Smooth muscle cell (in vitro differentiated cells): ENCODE measurements at regions not wholly inside any gene's neighbourhood (a gene's known extent, or its start where the extent isn't known, plus 50 kb on each side); places are given as distances from the start of the nearest gene placed in this dataset.

Source experiments
- DNase-seq: peaks from one replicate; lab custom pipeline; 2025; ENCODE audit not compliant: unreplicated experiment; lab: John Stamatoyannopoulos, UW
- H2AFZ ChIP-seq: fragments of 200-600 bp; sonication (generic); 2 replicates; pipeline ENCODE4 v1.6.0; 2016; ENCODE audit warnings: antibody characterized with exemption, low read depth, mild to moderate bottlenecking
- H3F3A ChIP-seq: fragments of 200-600 bp; sonication (generic); 2 replicates; pipeline ENCODE4 v1.6.0; 2017; ENCODE audit warnings: antibody characterized with exemption, low read depth
- H3K27ac ChIP-seq: fragments of 200-600 bp; sonication (generic); 2 replicates; pipeline ENCODE4 v1.5.1; 2016; ENCODE audit warnings: low read depth, mild to moderate bottlenecking
- H3K27me3 ChIP-seq: fragments of 200-600 bp; sonication (generic); 2 replicates; pipeline ENCODE4 v1.6.1; 2016; ENCODE audit warnings: low read depth, mild to moderate bottlenecking
- H3K36me3 ChIP-seq: fragments of 200-600 bp; sonication (generic); 2 replicates; pipeline ENCODE4 v1.5.1; 2016; ENCODE audit warnings: low read depth
- H3K4me1 ChIP-seq: fragments of 200-600 bp; sonication (generic); 2 replicates; pipeline ENCODE4 v1.5.1; 2016; ENCODE audit warnings: low read depth
- H3K4me2 ChIP-seq: fragments of 200-600 bp; sonication (generic); 2 replicates; pipeline ENCODE4 v1.6.0; 2016; ENCODE audit warnings: mild to moderate bottlenecking
- H3K4me3 ChIP-seq: fragments of 200-600 bp; sonication (generic); 2 replicates; pipeline ENCODE4 v1.5.1; 2016; ENCODE audit warnings: mild to moderate bottlenecking
- H3K79me2 ChIP-seq: fragments of 200-600 bp; sonication (generic); 2 replicates; pipeline ENCODE4 v1.6.0; 2016; ENCODE audit warnings: low read depth, mild to moderate bottlenecking
- H3K9ac ChIP-seq: fragments of 200-600 bp; sonication (generic); 2 replicates; pipeline ENCODE4 v1.6.0; 2016; ENCODE audit warnings: low read depth
- H3K9me3 ChIP-seq: fragments of 200-600 bp; sonication (generic); replicated peaks from 2 replicates; pipeline ENCODE4 v1.5.1; 2016; ENCODE audit warnings: low read depth
- H4K20me1 ChIP-seq: fragments of 200-600 bp; sonication (generic); 2 replicates; pipeline ENCODE4 v1.6.0; 2016; ENCODE audit warnings: low read depth
- CTCF ChIP-seq: fragments of 200-600 bp; sonication (generic); IDR thresholded peaks from 2 replicates; pipeline ENCODE4 v1.5.1; 2017; ENCODE audit warnings: borderline replicate concordance, mild to moderate bottlenecking, antibody characterized with exemption; ENCODE audit not compliant: insufficient read depth, poor library complexity, severe bottlenecking
- WGBS: methylation state at CpG from one replicate; pipeline ENCODE4 v1.1.7; 2016; ENCODE audit warnings: low lambda C conversion rate; 5-methylcytosine and 5-hydroxymethylcytosine counted together

- H3K9ac ChIP-seq: no peak overlapping the region
- no peak for TF ChIP-seq CTCF
- DNase-seq: no peak
- no peak overlapping the region for H3K4me3 ChIP-seq
- peak overlapping the region; percentile 83 for H3K27ac ChIP-seq
- no peaks in the 10 kb centered on the region for H3K9me3 ChIP-seq
- peak overlapping the region; percentile 71 for H3K4me2 ChIP-seq
- no peaks in the 10 kb centered on the region for H3K27me3 ChIP-seq
- no peaks in the 10 kb centered on the region for H3K79me2 ChIP-seq
- H2AFZ ChIP-seq: no peak overlapping the region
- peaks cover 44% of the 10 kb centered on the region for H3F3A ChIP-seq
- peaks cover 15% of the 10 kb centered on the region for H3K4me1 ChIP-seq
- WGBS: 91% methylated on average over 4 of the region's 4 CpGs
- no peaks in the 10 kb centered on the region for H3K36me3 ChIP-seq
- no peaks in the 10 kb centered on the region for H4K20me1 ChIP-seq
Measured at GRCh38 chr3:56971816-56972215, 88.6 kb upstream of the SPATA12 start.

- Histone ChIP-seq H3K27me3 (no peaks in the 10 kb centered on the region), H3K79me2 (no peaks in the 10 kb centered on the region), H3K9ac (no peak overlapping the region), H4K20me1 (no peaks in the 10 kb centered on the region), H3F3A (peaks cover 40% of the 10 kb centered on the region), H3K4me2 (peak overlapping the region; percentile 71), H3K9me3 (no peaks in the 10 kb centered on the region), H3K36me3 (no peaks in the 10 kb centered on the region), H3K4me3 (no peak overlapping the region), H3K4me1 (peaks cover 15% of the 10 kb centered on the region), H2AFZ (no peak overlapping the region), H3K27ac (peak overlapping the region; percentile 83)
- no peak for TF ChIP-seq CTCF
- DNase-seq: no peak
- 75% methylated on average over 12 of the region's 12 CpGs for WGBS
Measured at GRCh38 chr3:56971261-56971660, 89.2 kb upstream of the SPATA12 start.

- WGBS: 35% methylated on average over 7 of the region's 7 CpGs
- Histone ChIP-seq H3K27me3 (no peaks in the 10 kb centered on the region), H2AFZ (no peak overlapping the region), H4K20me1 (no peaks in the 10 kb centered on the region), H3K4me1 (peaks cover 15% of the 10 kb centered on the region), H3K36me3 (no peaks in the 10 kb centered on the region), H3K9ac (no peak overlapping the region), H3K9me3 (no peaks in the 10 kb centered on the region), H3F3A (peaks cover 32% of the 10 kb centered on the region), H3K27ac (peak overlapping the region; percentile 83), H3K4me3 (no peak overlapping the region), H3K4me2 (peak overlapping the region; percentile 71), H3K79me2 (no peaks in the 10 kb centered on the region)
- no peak for TF ChIP-seq CTCF
- DNase-seq: no peak
Measured at GRCh38 chr3:56970461-56970879, 90.0 kb upstream of the SPATA12 start.

- TF ChIP-seq CTCF: no peak
- Histone ChIP-seq H3K27ac (peak overlapping the region; percentile 83), H3K4me2 (peak overlapping the region; percentile 71), H3K4me1 (peaks cover 15% of the 10 kb centered on the region), H3K36me3 (no peaks in the 10 kb centered on the region), H2AFZ (no peak overlapping the region), H4K20me1 (no peaks in the 10 kb centered on the region), H3K9me3 (no peaks in the 10 kb centered on the region), H3K4me3 (no peak overlapping the region), H3K79me2 (no peaks in the 10 kb centered on the region), H3K27me3 (no peaks in the 10 kb centered on the region), H3F3A (peaks cover 26% of the 10 kb centered on the region), H3K9ac (no peak overlapping the region)
- no peak for DNase-seq
- 42% methylated on average over 1 of the region's 1 CpG for WGBS
Measured at GRCh38 chr3:56969851-56970250, 90.6 kb upstream of the SPATA12 start.
